ENCODE measurements at regions not wholly inside any gene's neighbourhood (a gene's known extent, or its start where the extent isn't known, plus 50 kb on each side); places are given as distances from the start of the nearest gene placed in this dataset.

GRCh38 chr6:23503173-23503572 lies 622.8 kb upstream of the NRSN1 start:
- no peak overlapping the region for H3K27ac Mint-ChIP-seq
- H3K27me3 Mint-ChIP-seq: no peaks in the 10 kb centered on the region
- CTCF ChIA-PET: no interaction called here
- H3K36me3 Mint-ChIP-seq: no peaks in the 10 kb centered on the region
- no peak overlapping the region for H3K4me3 Mint-ChIP-seq
- DNase-seq: no peak
- H3K9me3 Mint-ChIP-seq: no peaks in the 10 kb centered on the region
- H3K4me1 Mint-ChIP-seq: no peaks in the 10 kb centered on the region

- H3K27ac Mint-ChIP-seq: no peak overlapping the region
- no peak for DNase-seq
- H3K4me1 Mint-ChIP-seq: no peaks in the 10 kb centered on the region
- no peaks in the 10 kb centered on the region for H3K27me3 Mint-ChIP-seq
- no peak overlapping the region for H3K4me3 Mint-ChIP-seq
- no peaks in the 10 kb centered on the region for H3K9me3 Mint-ChIP-seq
- CTCF ChIA-PET: no interaction called here
- no peaks in the 10 kb centered on the region for H3K36me3 Mint-ChIP-seq
These were observed 621.0 kb upstream of the NRSN1 start for GRCh38 chr6:23505026-23505425.

- CTCF ChIA-PET: no interaction called here
These were observed 615.1 kb upstream of the NRSN1 start for GRCh38 chr6:23510778-23511510.

GRCh38 chr6:23511817-23512216 lies 614.2 kb upstream of the NRSN1 start:
- no peaks in the 10 kb centered on the region for H3K36me3 Mint-ChIP-seq
- no peaks in the 10 kb centered on the region for H3K4me1 Mint-ChIP-seq
- H3K27me3 Mint-ChIP-seq: no peaks in the 10 kb centered on the region
- H3K9me3 Mint-ChIP-seq: no peaks in the 10 kb centered on the region
- CTCF ChIA-PET: no interaction called here
- no peak overlapping the region for H3K4me3 Mint-ChIP-seq
- H3K27ac Mint-ChIP-seq: no peak overlapping the region
- no peak for DNase-seq

More at GRCh38 chr6:23510778-23511510, 615.1 kb upstream of the NRSN1 start:
- H3K27ac Mint-ChIP-seq: no peak overlapping the region
- no peaks in the 10 kb centered on the region for H3K4me1 Mint-ChIP-seq
- no peak overlapping the region for H3K4me3 Mint-ChIP-seq
- no peak for DNase-seq
- H3K36me3 Mint-ChIP-seq: no peaks in the 10 kb centered on the region
- H3K9me3 Mint-ChIP-seq: no peaks in the 10 kb centered on the region
- H3K27me3 Mint-ChIP-seq: no peaks in the 10 kb centered on the region

DNA sequence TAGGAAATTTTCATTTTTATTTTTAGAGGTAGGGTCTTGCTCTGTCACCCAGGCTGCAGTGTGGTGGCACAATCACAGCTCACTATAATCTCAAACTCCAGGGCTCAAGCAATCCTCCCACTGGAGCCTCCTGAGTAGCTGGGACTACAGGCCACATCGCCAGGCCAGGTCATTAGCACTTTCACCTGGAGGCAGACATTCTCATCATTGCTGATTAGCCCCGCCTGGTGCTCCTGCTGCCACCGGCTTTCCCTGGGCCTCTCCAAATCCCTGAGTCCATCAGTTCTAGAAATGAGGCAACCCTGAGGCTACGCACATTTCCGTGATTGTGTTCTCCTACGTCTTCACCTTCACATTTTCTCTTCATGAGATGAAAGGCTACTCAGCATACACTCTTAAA lies 607.7 kb upstream of the NRSN1 start:
- no peak overlapping the region for H3K27ac Mint-ChIP-seq
- no peak for DNase-seq
- no peaks in the 10 kb centered on the region for H3K27me3 Mint-ChIP-seq
- H3K4me3 Mint-ChIP-seq: no peak overlapping the region
- CTCF ChIA-PET: no interaction called here
- no peaks in the 10 kb centered on the region for H3K9me3 Mint-ChIP-seq
- H3K36me3 Mint-ChIP-seq: no peaks in the 10 kb centered on the region
- H3K4me1 Mint-ChIP-seq: no peaks in the 10 kb centered on the region

DNA sequence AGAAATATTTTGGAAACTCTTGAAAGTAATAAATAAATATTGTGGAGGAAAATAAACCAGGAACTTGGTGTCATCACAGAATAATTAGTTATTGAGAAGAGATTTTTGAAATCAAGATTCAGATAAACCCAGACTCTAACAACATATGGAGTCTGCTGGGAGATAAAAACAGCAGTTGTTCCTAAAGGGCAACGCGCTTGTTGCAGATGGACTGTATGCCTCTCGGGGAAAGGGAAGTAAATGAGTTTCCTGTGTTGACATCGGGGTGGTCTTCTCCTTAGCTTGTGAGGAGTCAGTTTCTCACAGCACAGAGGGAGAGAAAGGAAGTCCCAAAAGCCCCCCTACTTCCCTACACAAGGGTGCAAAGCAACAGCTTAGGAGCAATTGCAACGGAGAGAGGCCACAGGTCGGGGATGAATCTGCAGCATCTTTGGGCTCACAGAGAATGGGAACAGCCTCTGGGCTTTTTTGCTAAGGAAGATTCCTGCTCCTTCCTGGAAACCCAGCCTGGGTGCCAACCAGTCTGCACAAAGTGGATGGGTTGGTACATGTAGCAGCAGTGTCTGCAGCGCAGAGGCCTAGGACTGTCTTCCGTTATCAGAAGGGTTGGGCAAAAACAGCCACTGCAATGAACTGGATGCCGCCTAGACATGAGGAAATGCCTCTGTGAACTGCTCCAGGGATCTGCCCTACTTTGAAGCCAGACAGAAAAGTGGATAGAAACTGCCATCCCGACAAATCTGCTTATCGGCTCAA lies 603.0 kb upstream of the NRSN1 start:
- Mint-ChIP-seq H3K27ac (no peak overlapping the region), H3K4me3 (no peak overlapping the region), H3K27me3 (no peaks in the 10 kb centered on the region), H3K4me1 (no peaks in the 10 kb centered on the region), H3K36me3 (no peaks in the 10 kb centered on the region), H3K9me3 (peaks cover 3% of the 10 kb centered on the region)
- CTCF ChIA-PET: no interaction called here
- DNase-seq: no peak

GRCh38 chr6:23523771-23524170 lies 602.2 kb upstream of the NRSN1 start:
- Mint-ChIP-seq H3K9me3 (peaks cover 3% of the 10 kb centered on the region), H3K4me3 (no peak overlapping the region), H3K4me1 (no peaks in the 10 kb centered on the region), H3K27ac (no peak overlapping the region), H3K36me3 (no peaks in the 10 kb centered on the region), H3K27me3 (no peaks in the 10 kb centered on the region)
- CTCF ChIA-PET: no interaction called here
- DNase-seq: no peak

GRCh38 chr6:23524548-23524947 lies 601.5 kb upstream of the NRSN1 start:
- no peak for DNase-seq
- no peak overlapping the region for H3K27ac Mint-ChIP-seq
- CTCF ChIA-PET: no interaction called here
- H3K36me3 Mint-ChIP-seq: no peaks in the 10 kb centered on the region
- no peak overlapping the region for H3K4me3 Mint-ChIP-seq
- H3K9me3 Mint-ChIP-seq: peaks cover 3% of the 10 kb centered on the region
- H3K27me3 Mint-ChIP-seq: no peaks in the 10 kb centered on the region
- H3K4me1 Mint-ChIP-seq: no peaks in the 10 kb centered on the region

- Mint-ChIP-seq H3K4me3 (no peak overlapping the region), H3K9me3 (peaks cover 5% of the 10 kb centered on the region), H3K36me3 (no peaks in the 10 kb centered on the region), H3K4me1 (no peaks in the 10 kb centered on the region), H3K27ac (no peak overlapping the region), H3K27me3 (no peaks in the 10 kb centered on the region)
- CTCF ChIA-PET: no interaction called here
- DNase-seq: no peak
These were observed 599.5 kb upstream of the NRSN1 start for GRCh38 chr6:23526526-23526925.

DNA sequence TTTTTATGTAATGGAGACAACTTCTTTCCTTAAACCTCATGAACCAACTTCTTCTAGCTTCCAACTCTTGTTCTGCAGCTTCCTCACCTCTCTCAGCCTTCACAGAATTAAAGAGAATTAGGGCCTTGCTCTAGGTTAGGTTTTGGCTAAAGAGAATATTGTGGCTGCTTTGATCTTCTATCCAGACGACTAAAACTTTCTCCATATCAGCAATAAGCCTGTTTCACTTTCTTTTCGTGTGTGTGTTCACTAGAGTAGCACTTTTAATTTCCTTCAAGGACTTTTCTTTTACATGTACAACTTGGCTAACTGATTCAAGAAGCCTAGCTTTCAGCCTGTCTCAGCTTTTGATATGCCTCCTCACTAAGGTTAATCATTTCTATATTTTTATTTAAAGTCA lies 596.1 kb upstream of the NRSN1 start:
- Mint-ChIP-seq H3K4me3 (no peak overlapping the region), H3K27me3 (no peaks in the 10 kb centered on the region), H3K27ac (no peak overlapping the region), H3K4me1 (no peaks in the 10 kb centered on the region), H3K9me3 (peaks cover 5% of the 10 kb centered on the region), H3K36me3 (no peaks in the 10 kb centered on the region)
- DNase-seq: no peak
- CTCF ChIA-PET: no interaction called here

DNA sequence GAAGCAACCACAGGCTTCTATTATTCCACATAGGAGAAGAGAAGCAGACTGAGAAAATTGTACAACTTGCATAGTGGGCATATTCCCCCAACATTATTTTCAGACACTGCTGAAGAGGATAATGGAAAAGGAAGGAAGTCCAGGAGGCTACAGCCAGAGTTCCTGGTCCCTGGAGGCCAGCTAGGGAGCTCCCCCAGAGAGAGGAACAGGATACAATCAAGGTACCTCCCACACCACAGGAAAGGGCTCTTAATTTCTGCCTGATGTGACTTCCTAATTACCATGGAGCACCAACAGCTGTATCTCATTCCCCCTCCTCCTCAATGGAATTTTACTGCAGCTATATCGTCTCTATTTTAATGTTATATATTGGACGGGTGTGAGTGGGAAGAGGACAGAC lies 594.3 kb upstream of the NRSN1 start:
- H3K4me1 Mint-ChIP-seq: no peaks in the 10 kb centered on the region
- H3K27me3 Mint-ChIP-seq: no peaks in the 10 kb centered on the region
- no peak overlapping the region for H3K27ac Mint-ChIP-seq
- CTCF ChIA-PET: no interaction called here
- H3K9me3 Mint-ChIP-seq: peaks cover 5% of the 10 kb centered on the region
- no peak for DNase-seq
- H3K36me3 Mint-ChIP-seq: no peaks in the 10 kb centered on the region
- no peak overlapping the region for H3K4me3 Mint-ChIP-seq

DNA sequence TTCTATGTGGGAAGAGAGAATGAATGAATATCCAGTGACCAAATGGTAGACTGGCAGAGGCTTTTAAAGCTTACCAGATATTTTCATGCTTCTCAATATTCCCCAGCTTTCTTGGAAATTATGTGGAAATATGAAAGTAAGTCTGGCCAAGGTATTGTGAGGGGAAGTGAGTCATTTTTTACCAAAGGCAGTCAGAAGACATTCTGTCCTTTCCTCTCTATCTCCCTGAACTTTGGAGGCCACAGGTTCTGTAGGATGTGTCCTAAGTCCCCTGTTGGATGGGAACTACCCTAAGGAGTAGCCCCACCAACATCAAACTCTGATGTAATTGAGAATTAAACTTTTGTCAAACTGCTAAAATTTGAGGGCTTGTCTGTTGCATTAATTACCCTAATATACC lies 593.8 kb upstream of the NRSN1 start:
- peaks cover 2% of the 10 kb centered on the region for H3K9me3 Mint-ChIP-seq
- DNase-seq: no peak
- no peak overlapping the region for H3K4me3 Mint-ChIP-seq
- CTCF ChIA-PET: no interaction called here
- no peaks in the 10 kb centered on the region for H3K36me3 Mint-ChIP-seq
- H3K27me3 Mint-ChIP-seq: no peaks in the 10 kb centered on the region
- H3K27ac Mint-ChIP-seq: no peak overlapping the region
- no peaks in the 10 kb centered on the region for H3K4me1 Mint-ChIP-seq

GRCh38 chr6:23533311-23533710 lies 592.7 kb upstream of the NRSN1 start:
- peaks cover 2% of the 10 kb centered on the region for H3K9me3 Mint-ChIP-seq
- no peaks in the 10 kb centered on the region for H3K27me3 Mint-ChIP-seq
- no peak overlapping the region for H3K4me3 Mint-ChIP-seq
- no peaks in the 10 kb centered on the region for H3K4me1 Mint-ChIP-seq
- no peaks in the 10 kb centered on the region for H3K36me3 Mint-ChIP-seq
- CTCF ChIA-PET: no interaction called here
- no peak for DNase-seq
- no peak overlapping the region for H3K27ac Mint-ChIP-seq

GRCh38 chr6:23533944-23534343 lies 592.1 kb upstream of the NRSN1 start:
- H3K4me1 Mint-ChIP-seq: no peaks in the 10 kb centered on the region
- no peak overlapping the region for H3K4me3 Mint-ChIP-seq
- DNase-seq: no peak

GRCh38 chr6:23534351-23534750 lies 591.7 kb upstream of the NRSN1 start:
- no peak for DNase-seq
- no peaks in the 10 kb centered on the region for H3K27me3 Mint-ChIP-seq
- CTCF ChIA-PET: no interaction called here
- peaks cover 2% of the 10 kb centered on the region for H3K9me3 Mint-ChIP-seq
- no peak overlapping the region for H3K4me3 Mint-ChIP-seq
- no peak overlapping the region for H3K27ac Mint-ChIP-seq
- H3K36me3 Mint-ChIP-seq: no peaks in the 10 kb centered on the region
- H3K4me1 Mint-ChIP-seq: no peaks in the 10 kb centered on the region

More at GRCh38 chr6:23533944-23534343, 592.1 kb upstream of the NRSN1 start:
- H3K36me3 Mint-ChIP-seq: no peaks in the 10 kb centered on the region
- peaks cover 2% of the 10 kb centered on the region for H3K9me3 Mint-ChIP-seq
- H3K27ac Mint-ChIP-seq: no peak overlapping the region
- CTCF ChIA-PET: no interaction called here
- H3K27me3 Mint-ChIP-seq: no peaks in the 10 kb centered on the region

All from activated naive CD4-positive, alpha-beta T cell treated with anti-CD3 and anti-CD28 coated beads, Interleukin-2, amount 10 ng/mL, durations not matched to agents 7 days and 5 days (primary cell).